ENCODE measurements at regions not wholly inside any gene's neighbourhood (a gene's known extent, or its start where the extent isn't known, plus 50 kb on each side); places are given as distances from the start of the nearest gene placed in this dataset.

- DNase-seq (ENCODE audit: low read depth, low spot score): no peak
- Histone ChIP-seq H3K4me2 (ENCODE audit: low read length) (no peak overlapping the region), H3K9me3 (ENCODE audit: control insufficient read depth in 1 of 2, insufficient read depth in 1 of 2, low read depth in 1 of 2, low read length in 2 of 2) (peaks cover 0 to 15% of the 10 kb centered on the region in 2 experiments; a peak in 2 of 4 replicates), H3K27me3 (ENCODE audit: insufficient read depth, low read length) (no peaks in the 10 kb centered on the region), H3K9ac (ENCODE audit: low read length) (no peak overlapping the region), H2AFZ (ENCODE audit: low read depth, low read length, poor library complexity, severe bottlenecking) (no peak overlapping the region), H3K4me1 (ENCODE audit: control insufficient read depth in 1 of 2, insufficient read depth in 2 of 2, low read length in 2 of 2) (no peaks in the 10 kb centered on the region), H3K4me3 (replicated peaks in 1 of 2; ENCODE audit: low read depth in 1 of 2, low read length in 2 of 2) (no peak overlapping the region), H3K79me2 (ENCODE audit: insufficient read depth, low read length) (no peaks in the 10 kb centered on the region), H4K20me1 (ENCODE audit: insufficient read depth) (no peaks in the 10 kb centered on the region), H3K27ac (ENCODE audit: low read depth, low read length) (no peak overlapping the region), H3K36me3 (ENCODE audit: control insufficient read depth in 1 of 2, insufficient read depth in 2 of 2, low read length in 2 of 2) (no peaks in the 10 kb centered on the region), H3K9me2 (ENCODE audit: insufficient read depth) (no peaks in the 10 kb centered on the region)
- ATAC-seq: no peak
- no TSS peak for BruUV-seq (replicated peaks)
- ChIA-PET RAD21 (ENCODE audit: low non-redundant PET in 1 of 2, low total read pairs in 2 of 2, uncharacterized antibody in 2 of 2, unreplicated experiment in 2 of 2) (no interaction called here), CTCF (no interaction called here), POLR2A (no interaction called here)
- TF ChIP-seq EZH2phosphoT487 (IDR thresholded peaks at IDR 0.05; ENCODE audit: borderline replicate concordance): no peak
- no peak for TF ChIP-seq ATF3 (IDR thresholded peaks at IDR 0.05)
- TF ChIP-seq RAD21 (IDR thresholded peaks at IDR 0.05; ENCODE audit: low read depth): no peak
- no peak for TF ChIP-seq ZNF274 (IDR thresholded peaks at IDR 0.05; ENCODE audit: low read depth, low read length)
- no peak for TF ChIP-seq REST (IDR thresholded peaks at IDR 0.05; ENCODE audit: low read depth)
- TF ChIP-seq TCF7L2 (IDR thresholded peaks at IDR 0.05; ENCODE audit: borderline replicate concordance, extremely low read depth, insufficient read depth, insufficient read length): no peak
- no peak for TF ChIP-seq SRF (IDR thresholded peaks at IDR 0.05; ENCODE audit: low read depth)
- TF ChIP-seq EZH2 (IDR thresholded peaks at IDR 0.05): no peak
- TF ChIP-seq MAX (IDR thresholded peaks at IDR 0.05): no peak
- TF ChIP-seq SIN3A (IDR thresholded peaks at IDR 0.05; ENCODE audit: low read depth): no peak
- TF ChIP-seq SP1 (IDR thresholded peaks at IDR 0.05; ENCODE audit: low read depth): no peak
- TF ChIP-seq EGR1 (IDR thresholded peaks at IDR 0.05; ENCODE audit: low read depth): no peak
- TF ChIP-seq YY1 (IDR thresholded peaks at IDR 0.05; ENCODE audit: extremely low read depth, insufficient replicate concordance, low read depth, low read length): no peak
- no peak for TF ChIP-seq CTCF (IDR thresholded peaks at IDR 0.05 in 2 of 3, conservative IDR thresholded peaks at IDR 0.05 in 1 of 3; ENCODE audit: borderline replicate concordance in 1 of 3, insufficient read depth in 1 of 3, low read depth in 2 of 3, low read length in 2 of 3)
- no peak for TF ChIP-seq ZBTB33 (IDR thresholded peaks at IDR 0.05; ENCODE audit: extremely low read depth, insufficient replicate concordance, low read length)
- no peak for TF ChIP-seq JUND (IDR thresholded peaks at IDR 0.05)
- no peak for TF ChIP-seq FOSL1 (IDR thresholded peaks at IDR 0.05; ENCODE audit: low read depth)
- TF ChIP-seq POLR2A (IDR thresholded peaks at IDR 0.05; ENCODE audit: borderline replicate concordance, extremely low read depth, insufficient read depth, insufficient read length): no peak
- intact Hi-C loops (cut with micrococcal nuclease): no loop called here
Measured at GRCh38 chr15:87804451-87804850, 452.1 kb downstream of the NTRK3 start.
